ENCODE measurements at regions not wholly inside any gene's neighbourhood (a gene's known extent, or its start where the extent isn't known, plus 50 kb on each side); places are given as distances from the start of the nearest gene placed in this dataset.
"Not testable (repeated sequence)": the region's sequence is repeated elsewhere in the genome, so short reads cannot be mapped to it uniquely, and the experiment has no call there.

- H3K36me3 ChIP-seq (ENCODE audit: insufficient read depth in 1 of 2, low read depth in 1 of 2) = no peaks in the 10 kb centered on the region
- H3K27me3 ChIP-seq (ENCODE audit: insufficient read depth in 3 of 3, low read length in 2 of 3) = no peaks in the 10 kb centered on the region
- TF ChIP-seq, protein P1, sequence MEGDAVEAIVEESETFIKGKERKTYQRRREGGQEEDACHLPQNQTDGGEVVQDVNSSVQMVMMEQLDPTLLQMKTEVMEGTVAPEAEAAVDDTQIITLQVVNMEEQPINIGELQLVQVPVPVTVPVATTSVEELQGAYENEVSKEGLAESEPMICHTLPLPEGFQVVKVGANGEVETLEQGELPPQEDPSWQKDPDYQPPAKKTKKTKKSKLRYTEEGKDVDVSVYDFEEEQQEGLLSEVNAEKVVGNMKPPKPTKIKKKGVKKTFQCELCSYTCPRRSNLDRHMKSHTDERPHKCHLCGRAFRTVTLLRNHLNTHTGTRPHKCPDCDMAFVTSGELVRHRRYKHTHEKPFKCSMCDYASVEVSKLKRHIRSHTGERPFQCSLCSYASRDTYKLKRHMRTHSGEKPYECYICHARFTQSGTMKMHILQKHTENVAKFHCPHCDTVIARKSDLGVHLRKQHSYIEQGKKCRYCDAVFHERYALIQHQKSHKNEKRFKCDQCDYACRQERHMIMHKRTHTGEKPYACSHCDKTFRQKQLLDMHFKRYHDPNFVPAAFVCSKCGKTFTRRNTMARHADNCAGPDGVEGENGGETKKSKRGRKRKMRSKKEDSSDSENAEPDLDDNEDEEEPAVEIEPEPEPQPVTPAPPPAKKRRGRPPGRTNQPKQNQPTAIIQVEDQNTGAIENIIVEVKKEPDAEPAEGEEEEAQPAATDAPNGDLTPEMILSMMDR (IDR thresholded peaks at IDR 0.05) = no peak
- 72 to 78% (median 74%) methylated on average over 5 of the region's 5 CpGs for WGBS, 3 donors
- no peak overlapping the region for H3K27ac ChIP-seq
- H3K9me3 ChIP-seq = no peaks in the 10 kb centered on the region
- intact Hi-C loops (cut with DNase I) = no loop called here
- H3K4me1 ChIP-seq = no peaks in the 10 kb centered on the region
- ATAC-seq (no peak), DNase-seq (no peak)
- no peak overlapping the region for H3K4me3 ChIP-seq
These were observed 125.1 kb upstream of the TBX3 start for GRCh38 chr12:114809097-114809496.

GRCh38 chr12:114801381-114801780 lies 117.4 kb upstream of the TBX3 start:
- H3K4me1 ChIP-seq; intact Hi-C loops (cut with DNase I); H3K9me3 ChIP-seq; H3K27me3 ChIP-seq (ENCODE audit: insufficient read depth in 3 of 3, low read length in 2 of 3); H3K36me3 ChIP-seq (ENCODE audit: insufficient read depth in 1 of 2, low read depth in 1 of 2); H3K4me3 ChIP-seq; H3K27ac ChIP-seq; DNase-seq; ATAC-seq: not testable (repeated sequence)
- WGBS, 3 donors = 82 to 89% (median 84%) methylated on average over 3 of the region's 3 CpGs

GRCh38 chr12:114800566-114800965 lies 116.6 kb upstream of the TBX3 start:
- H3K4me3 ChIP-seq; intact Hi-C loops (cut with DNase I); ATAC-seq; H3K36me3 ChIP-seq (ENCODE audit: insufficient read depth in 1 of 2, low read depth in 1 of 2); H3K9me3 ChIP-seq; DNase-seq; H3K4me1 ChIP-seq; H3K27ac ChIP-seq; H3K27me3 ChIP-seq (ENCODE audit: insufficient read depth in 3 of 3, low read length in 2 of 3): not testable (repeated sequence)
- WGBS, 3 donors = 84 to 97% (median 94%) methylated on average over 7 to 8 of the region's 8 CpGs

DNA sequence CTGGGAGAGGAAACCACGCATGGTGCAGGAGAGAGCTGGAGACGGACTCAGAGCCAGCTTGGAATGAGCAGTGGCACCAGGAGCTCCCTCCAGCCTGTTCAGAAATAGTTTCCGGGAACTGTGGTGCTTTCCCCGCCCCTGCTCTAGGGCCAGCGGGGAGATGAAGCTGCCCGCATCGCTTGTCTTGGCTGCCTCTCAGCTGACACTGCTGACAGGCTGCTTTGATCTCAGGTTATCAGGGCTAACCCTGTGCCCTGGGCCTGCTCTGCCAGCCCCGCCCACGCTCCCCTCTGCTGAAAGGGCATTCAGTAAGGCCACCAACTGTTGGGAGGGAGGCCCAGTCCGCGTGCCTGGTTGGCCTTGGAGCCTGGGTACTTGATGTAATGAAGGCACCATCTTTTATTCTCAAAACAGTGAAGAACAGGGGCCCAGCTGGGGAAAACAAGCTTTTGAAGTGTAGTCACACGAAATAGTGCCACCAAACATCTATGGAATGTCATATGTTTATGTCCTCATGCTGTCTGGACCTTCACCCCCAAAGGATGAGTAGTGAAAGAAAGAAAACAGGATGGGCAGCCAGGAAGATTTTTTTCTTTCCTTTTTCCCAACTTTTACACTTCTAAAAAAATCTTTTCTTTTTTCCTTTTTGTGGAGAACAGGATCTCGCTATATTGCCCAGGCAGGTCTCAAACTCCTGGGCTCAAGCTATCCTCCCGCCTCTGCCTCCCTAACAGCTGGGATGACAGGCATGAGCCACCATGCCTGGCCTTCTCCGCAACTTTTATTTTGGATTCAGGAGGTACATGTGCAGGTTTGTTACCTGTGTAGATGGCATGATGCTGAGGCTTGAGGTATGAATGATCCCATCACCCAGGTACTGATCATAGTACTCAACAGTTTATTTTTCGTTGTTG lies 115.9 kb upstream of the TBX3 start:
- Histone ChIP-seq H3K27ac (no peak overlapping the region), H3K27me3 (ENCODE audit: insufficient read depth in 3 of 3, low read length in 2 of 3) (no peaks in the 10 kb centered on the region), H3K9me3 (no peaks in the 10 kb centered on the region), H3K4me1 (no peaks in the 10 kb centered on the region), H3K36me3 (ENCODE audit: insufficient read depth in 1 of 2, low read depth in 1 of 2) (no peaks in the 10 kb centered on the region), H3K4me3 (no peak overlapping the region)
- ATAC-seq (peak; percentile 47 to 94 (median 91)), DNase-seq (peak in 1 of 2 donors; percentile 75)
- 38 to 42% (median 39%) methylated on average over 16 of the region's 16 CpGs for WGBS, 3 donors
- intact Hi-C loops (cut with DNase I) = no loop called here
- TF ChIP-seq, protein P1 (IDR thresholded peaks at IDR 0.05) = no peak

- Histone ChIP-seq H3K27me3 (ENCODE audit: insufficient read depth in 3 of 3, low read length in 2 of 3) (no peaks in the 10 kb centered on the region), H3K9me3 (no peaks in the 10 kb centered on the region), H3K36me3 (ENCODE audit: insufficient read depth in 1 of 2, low read depth in 1 of 2) (no peaks in the 10 kb centered on the region), H3K27ac (no peak overlapping the region), H3K4me3 (no peak overlapping the region), H3K4me1 (no peaks in the 10 kb centered on the region)
- DNase-seq (no peak), ATAC-seq (no peak)
- WGBS, 3 donors = 72 to 82% (median 75%) methylated on average over 8 of the region's 8 CpGs
- intact Hi-C loops (cut with DNase I) = no loop called here
- TF ChIP-seq, protein P1 (IDR thresholded peaks at IDR 0.05) = no peak
These were observed 110.1 kb upstream of the TBX3 start for GRCh38 chr12:114794049-114794558.

Data from psoas muscle (tissue), 7 donors.